Endodermal cell (in vitro differentiated cells): ENCODE measurements at regions not wholly inside any gene's neighbourhood (a gene's known extent, or its start where the extent isn't known, plus 50 kb on each side); places are given as distances from the start of the nearest gene placed in this dataset.

Experiments used
- DNase-seq: peaks from one replicate; pipeline ENCODE4 v3.0.0-alpha.2; 2017
- H3K27ac ChIP-seq: 2 replicates; pipeline ENCODE4 v1.5.1; 2013; ENCODE audit warnings: mild to moderate bottlenecking, low read depth, low read length, moderate library complexity
- H3K27me3 ChIP-seq: 2 replicates; pipeline ENCODE4 v1.6.1; 2013; ENCODE audit warnings: mild to moderate bottlenecking, low read length, moderate library complexity; ENCODE audit not compliant: insufficient read depth, control insufficient read depth, poor library complexity, severe bottlenecking
- H3K36me3 ChIP-seq: 2 replicates; pipeline ENCODE4 v1.7.0; 2013; ENCODE audit warnings: mild to moderate bottlenecking, low read length, moderate library complexity; ENCODE audit not compliant: control insufficient read depth, insufficient read depth
- H3K4me1 ChIP-seq: one replicate; pipeline ENCODE4 v1.7.0; 2013; ENCODE audit warnings: low read length; ENCODE audit not compliant: control insufficient read depth, insufficient read depth
- H3K4me3 ChIP-seq: 2 replicates; pipeline ENCODE4 v1.5.1; 2013; ENCODE audit warnings: mild to moderate bottlenecking, low read length, moderate library complexity
- H3K9ac ChIP-seq: 2 replicates; pipeline ENCODE4 v1.6.1; 2013; ENCODE audit warnings: mild to moderate bottlenecking, low read length, moderate library complexity; ENCODE audit not compliant: poor library complexity, severe bottlenecking; ENCODE audit errors: extremely low read depth
- H3K9me3 ChIP-seq: 2 replicates; pipeline ENCODE4 v1.6.1; 2013; ENCODE audit warnings: mild to moderate bottlenecking, low read length, moderate library complexity; ENCODE audit not compliant: control insufficient read depth
- H3K27ac Mint-ChIP-seq: 2 replicates; pipeline ENCODE4 v1.8.0; 2020; ENCODE audit warnings: mixed read lengths
- H3K27me3 Mint-ChIP-seq: 2 replicates; pipeline ENCODE4 v1.8.0; 2021; ENCODE audit warnings: mild to moderate bottlenecking, mixed read lengths; ENCODE audit not compliant: insufficient read depth
- H3K36me3 Mint-ChIP-seq: 2 replicates; pipeline ENCODE4 v1.8.0; 2020; ENCODE audit warnings: low read depth, mixed read lengths
- H3K4me1 Mint-ChIP-seq: 2 replicates; pipeline ENCODE4 v1.8.0; 2020; ENCODE audit warnings: mixed read lengths
- H3K4me3 Mint-ChIP-seq: 2 replicates; pipeline ENCODE4 v1.8.0; 2020; ENCODE audit warnings: mild to moderate bottlenecking, moderate library complexity, mixed read lengths
- H3K9me3 Mint-ChIP-seq: 2 replicates; pipeline ENCODE4 v1.8.0; 2020; ENCODE audit warnings: mild to moderate bottlenecking, mixed read lengths
- CTCF ChIP-seq: fragments of 200-600 bp; sonication (generic); conservative IDR thresholded peaks from 2 replicates; pipeline ENCODE4 v1.5.0; 2021; ENCODE audit warnings: antibody characterized with exemption, mild to moderate bottlenecking
- WGBS, 2 experiments: methylation state at CpG; one replicate each; pipeline versions ENCODE4 v1.1.5 to v1.1.7; 2013; ENCODE audit warnings: missing lambda C conversion rate in 2 of 2, mixed read lengths in 1 of 2; ENCODE audit not compliant: insufficient coverage in 1 of 2, insufficient read length in 1 of 2; 5-methylcytosine and 5-hydroxymethylcytosine counted together

- Mint-ChIP-seq H3K4me1 (peaks cover 7% of the 10 kb centered on the region), H3K27me3 (no peaks in the 10 kb centered on the region), H3K9me3 (peaks cover 23% of the 10 kb centered on the region), H3K27ac (no peak overlapping the region), H3K4me3 (no peak overlapping the region), H3K36me3 (no peaks in the 10 kb centered on the region)
- no peaks in the 10 kb centered on the region for H3K4me1 ChIP-seq
- TF ChIP-seq CTCF = no peak
- H3K9ac ChIP-seq = no peak overlapping the region
- no peaks in the 10 kb centered on the region for H3K36me3 ChIP-seq
- H3K9me3 ChIP-seq = peaks cover 14% of the 10 kb centered on the region
- WGBS, 2 experiments = 82 to 90% methylated on average over 3 of the region's 3 CpGs
- no peaks in the 10 kb centered on the region for H3K27me3 ChIP-seq
- no peak for DNase-seq
- no peak overlapping the region for H3K27ac ChIP-seq
- no peak overlapping the region for H3K4me3 ChIP-seq
Observed at GRCh38 chr12:25017336-25017735, 68.4 kb upstream of the BCAT1 start.

DNA sequence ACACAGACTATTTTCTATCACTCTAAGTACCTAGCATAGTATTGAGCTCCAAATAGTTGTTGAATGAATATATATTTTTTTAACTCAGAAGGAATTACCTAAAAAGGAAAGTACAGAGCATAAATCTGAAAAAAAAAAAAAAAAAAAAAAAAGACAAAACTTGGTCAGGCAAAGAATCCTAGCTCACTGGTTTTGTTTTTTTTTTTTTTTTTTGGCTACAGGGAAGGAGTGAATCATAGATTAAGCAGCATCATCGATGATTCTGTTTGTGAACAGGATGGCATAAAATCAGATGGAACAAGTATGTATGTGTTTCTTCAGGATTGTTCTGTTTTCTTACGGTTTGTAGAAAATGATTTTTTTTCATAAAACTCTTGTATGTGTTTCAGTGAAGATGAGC lies 66.1 kb upstream of the BCAT1 start:
- no peaks in the 10 kb centered on the region for H3K4me1 ChIP-seq
- Mint-ChIP-seq H3K27me3 (no peaks in the 10 kb centered on the region), H3K4me3 (no peak overlapping the region), H3K36me3 (no peaks in the 10 kb centered on the region), H3K27ac (peak overlapping the region; percentile 22), H3K4me1 (peaks cover 7% of the 10 kb centered on the region), H3K9me3 (peaks cover 20% of the 10 kb centered on the region)
- H3K9ac ChIP-seq = no peak overlapping the region
- peaks cover 13% of the 10 kb centered on the region for H3K9me3 ChIP-seq
- no peaks in the 10 kb centered on the region for H3K27me3 ChIP-seq
- WGBS, 2 experiments = 98 to 100% methylated on average over 2 of the region's 2 CpGs
- H3K4me3 ChIP-seq = no peak overlapping the region
- H3K27ac ChIP-seq = no peak overlapping the region
- no peaks in the 10 kb centered on the region for H3K36me3 ChIP-seq
- DNase-seq = no peak
- TF ChIP-seq CTCF = no peak

GRCh38 chr12:25013061-25013460 lies 64.2 kb upstream of the BCAT1 start:
- Histone ChIP-seq H3K4me3 (no peak overlapping the region), H3K27ac (no peak overlapping the region), H3K9me3 (no peaks in the 10 kb centered on the region), H3K4me1 (no peaks in the 10 kb centered on the region), H3K9ac (no peak overlapping the region), H3K36me3 (no peaks in the 10 kb centered on the region), H3K27me3 (no peaks in the 10 kb centered on the region)
- TF ChIP-seq CTCF = no peak
- H3K4me3 Mint-ChIP-seq = no peak overlapping the region
- H3K27me3 Mint-ChIP-seq = no peaks in the 10 kb centered on the region
- WGBS, 2 experiments = 88 to 92% methylated on average over 4 of the region's 4 CpGs
- no peaks in the 10 kb centered on the region for H3K36me3 Mint-ChIP-seq
- H3K27ac Mint-ChIP-seq = no peak overlapping the region
- peaks cover 7% of the 10 kb centered on the region for H3K4me1 Mint-ChIP-seq
- no peak for DNase-seq
- H3K9me3 Mint-ChIP-seq = peaks cover 2% of the 10 kb centered on the region
